MM.1S (cell line): ENCODE measurements at regions not wholly inside any gene's neighbourhood (a gene's known extent, or its start where the extent isn't known, plus 50 kb on each side); places are given as distances from the start of the nearest gene placed in this dataset.

Experiments
- EZH2 ChIP-seq: fragments of 300-600 bp; sonication (generic); optimal IDR thresholded peaks from 2 replicates; pipeline ENCODE3; 2017; ENCODE audit warnings: low read depth, mild to moderate bottlenecking, antibody characterized with exemption, low read length, mixed read lengths
- TF ChIP-seq, protein P1 (sequence below): fragments of 300-600 bp; sonication (generic); IDR thresholded peaks from 2 replicates; pipeline ENCODE4 v1.5.1; 2016; ENCODE audit warnings: antibody characterized with exemption, low read length, mixed read lengths

DNA sequence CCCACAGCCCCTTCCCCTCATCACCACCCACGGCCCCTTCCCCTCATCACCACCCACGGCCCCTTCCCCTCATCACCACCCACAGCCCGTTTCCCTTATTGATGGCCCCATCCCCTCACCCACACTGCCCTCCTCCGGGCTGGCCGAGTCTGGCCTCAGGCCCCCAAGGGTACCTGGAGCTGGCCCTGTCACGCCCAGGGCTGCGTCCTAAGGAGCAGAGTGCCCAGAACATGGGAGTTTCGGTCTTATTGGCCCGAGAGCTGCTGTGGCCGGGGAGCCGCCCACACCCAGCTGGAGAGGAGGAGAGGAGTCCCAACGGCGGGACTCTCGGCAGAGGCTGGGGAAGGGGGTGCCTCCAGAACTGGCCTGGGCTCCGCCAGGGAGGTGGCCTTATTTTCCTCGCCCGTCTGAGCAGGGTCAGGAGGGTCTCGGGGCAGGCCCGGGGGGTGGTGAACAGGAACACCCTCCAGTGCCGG is 182.3 kb downstream of the KIF26A start:
- TF ChIP-seq EZH2: no peak
- TF ChIP-seq, protein P1, sequence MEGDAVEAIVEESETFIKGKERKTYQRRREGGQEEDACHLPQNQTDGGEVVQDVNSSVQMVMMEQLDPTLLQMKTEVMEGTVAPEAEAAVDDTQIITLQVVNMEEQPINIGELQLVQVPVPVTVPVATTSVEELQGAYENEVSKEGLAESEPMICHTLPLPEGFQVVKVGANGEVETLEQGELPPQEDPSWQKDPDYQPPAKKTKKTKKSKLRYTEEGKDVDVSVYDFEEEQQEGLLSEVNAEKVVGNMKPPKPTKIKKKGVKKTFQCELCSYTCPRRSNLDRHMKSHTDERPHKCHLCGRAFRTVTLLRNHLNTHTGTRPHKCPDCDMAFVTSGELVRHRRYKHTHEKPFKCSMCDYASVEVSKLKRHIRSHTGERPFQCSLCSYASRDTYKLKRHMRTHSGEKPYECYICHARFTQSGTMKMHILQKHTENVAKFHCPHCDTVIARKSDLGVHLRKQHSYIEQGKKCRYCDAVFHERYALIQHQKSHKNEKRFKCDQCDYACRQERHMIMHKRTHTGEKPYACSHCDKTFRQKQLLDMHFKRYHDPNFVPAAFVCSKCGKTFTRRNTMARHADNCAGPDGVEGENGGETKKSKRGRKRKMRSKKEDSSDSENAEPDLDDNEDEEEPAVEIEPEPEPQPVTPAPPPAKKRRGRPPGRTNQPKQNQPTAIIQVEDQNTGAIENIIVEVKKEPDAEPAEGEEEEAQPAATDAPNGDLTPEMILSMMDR: no peak
